Prostate gland (tissue), 2 donors: ENCODE measurements at regions not wholly inside any gene's neighbourhood (a gene's known extent, or its start where the extent isn't known, plus 50 kb on each side); places are given as distances from the start of the nearest gene placed in this dataset.

Experiments used
- DNase-seq: peaks from one replicate; pipeline ENCODE4 v3.0.0-alpha.2; 2019; ENCODE audit warnings: low spot score
- H3K27ac ChIP-seq, 2 donors: fragments of 200-600 bp; sonication (generic); 2 replicates each; pipeline ENCODE4 v1.5.1; 2017 to 2019
- H3K27me3 ChIP-seq: fragments of 200-600 bp; sonication (generic); replicated peaks from 2 replicates; pipeline ENCODE4 v1.5.1; 2019; ENCODE audit not compliant: insufficient read depth
- H3K36me3 ChIP-seq, 2 donors: fragments of 200-600 bp; sonication (generic); 1 replicate in 1 of 2; 2 replicates in 1 of 2; pipeline versions ENCODE4 v1.5.1 to v1.8.1; 2017 to 2019
- H3K4me1 ChIP-seq: fragments of 200-600 bp; sonication (generic); replicated peaks from 2 replicates; pipeline ENCODE4 v1.5.1; 2019
- H3K4me3 ChIP-seq, 2 donors: fragments of 200-600 bp; sonication (generic); 2 replicates each; pipeline ENCODE4 v1.5.1; 2017 to 2019
- H3K9me3 ChIP-seq: fragments of 200-600 bp; sonication (generic); 2 replicates; pipeline ENCODE4 v1.5.1; 2017
- CTCF ChIP-seq, 4 experiments: fragments of 200-600 bp in 2 of 4; fragments of 450-650 bp in 2 of 4; sonication (generic) in 2 of 4; IDR thresholded peaks; 1 replicate in 3 of 4; 2 replicates in 1 of 4; pipeline ENCODE4 v1.5.1; 2016 to 2019; ENCODE audit warnings: antibody characterized with exemption in 4 of 4, mild to moderate bottlenecking in 2 of 4, moderate library complexity in 2 of 4
- POLR2A ChIP-seq: fragments of 450-650 bp; IDR thresholded peaks from one replicate; pipeline ENCODE4 v1.6.1; 2016; ENCODE audit warnings: antibody characterized with exemption, mild to moderate bottlenecking
- POLR2AphosphoS5 ChIP-seq: sonication (generic); formaldehyde crosslinking; IDR thresholded peaks from one replicate; pipeline ENCODE4 v1.6.1; 2017; ENCODE audit warnings: antibody characterized with exemption
- WGBS: methylation state at CpG from one replicate; pipeline ENCODE4 v1.1.5; 2018; 5-methylcytosine and 5-hydroxymethylcytosine counted together
- intact Hi-C: fragments of 100-400 bp; cut with DNase I; formaldehyde crosslinking; loops from one replicate; pipeline ENCODE4 v1.14.2; 2022

- 7% methylated on average over 1 of the region's 1 CpG for WGBS
- H3K36me3 ChIP-seq: no peaks in the 10 kb centered on the region
- no peaks in the 10 kb centered on the region for H3K9me3 ChIP-seq
- no peak overlapping the region for H3K4me3 ChIP-seq
- intact Hi-C loops: no loop called here
- H3K27ac ChIP-seq: no peak overlapping the region
- H3K27me3 ChIP-seq: no peaks in the 10 kb centered on the region
- no peaks in the 10 kb centered on the region for H3K4me1 ChIP-seq
- no peak for TF ChIP-seq CTCF (IDR thresholded peaks at IDR 0.05)
- TF ChIP-seq POLR2AphosphoS5: no peak
- no peak for TF ChIP-seq POLR2A
- no peak for DNase-seq
These were observed 420.7 kb downstream of the KIF4B start for GRCh38 chr5:155434267-155434666.

- Histone ChIP-seq H3K4me1 (no peaks in the 10 kb centered on the region), H3K27me3 (no peaks in the 10 kb centered on the region), H3K9me3 (no peaks in the 10 kb centered on the region), H3K36me3 (no peaks in the 10 kb centered on the region), H3K27ac (no peak overlapping the region), H3K4me3 (no peak overlapping the region)
- intact Hi-C loops: no loop called here
- DNase-seq: no peak
- 44% methylated on average over 2 of the region's 2 CpGs for WGBS
- TF ChIP-seq CTCF (IDR thresholded peaks at IDR 0.05) (no peak), POLR2AphosphoS5 (no peak), POLR2A (no peak)
These were observed 421.1 kb downstream of the KIF4B start for GRCh38 chr5:155434681-155435080.

- Histone ChIP-seq H3K27ac (no peak overlapping the region), H3K9me3 (no peaks in the 10 kb centered on the region), H3K36me3 (no peaks in the 10 kb centered on the region), H3K27me3 (no peaks in the 10 kb centered on the region), H3K4me1 (no peaks in the 10 kb centered on the region), H3K4me3 (no peak overlapping the region)
- intact Hi-C loops: no loop called here
- TF ChIP-seq CTCF (IDR thresholded peaks at IDR 0.05) (no peak), POLR2A (no peak), POLR2AphosphoS5 (no peak)
- DNase-seq: no peak
These were observed 428.3 kb downstream of the KIF4B start for GRCh38 chr5:155441849-155442248.

GRCh38 chr5:155451106-155451505, 437.6 kb downstream of the KIF4B start:
- Histone ChIP-seq H3K9me3 (no peaks in the 10 kb centered on the region), H3K36me3 (no peaks in the 10 kb centered on the region), H3K4me1 (no peaks in the 10 kb centered on the region), H3K27ac (no peak overlapping the region), H3K4me3 (no peak overlapping the region), H3K27me3 (no peaks in the 10 kb centered on the region)
- intact Hi-C loops: no loop called here
- DNase-seq: no peak
- TF ChIP-seq CTCF (IDR thresholded peaks at IDR 0.05): no peak
- no peak for TF ChIP-seq POLR2AphosphoS5
- no peak for TF ChIP-seq POLR2A
- WGBS: 80% methylated on average over 2 of the region's 2 CpGs

- intact Hi-C loops: no loop called here
- TF ChIP-seq POLR2AphosphoS5: no peak
- TF ChIP-seq POLR2A: no peak
- TF ChIP-seq CTCF (IDR thresholded peaks at IDR 0.05): no peak
- Histone ChIP-seq H3K4me1 (no peaks in the 10 kb centered on the region), H3K4me3 (no peak overlapping the region), H3K36me3 (no peaks in the 10 kb centered on the region), H3K27me3 (no peaks in the 10 kb centered on the region), H3K27ac (no peak overlapping the region), H3K9me3 (no peaks in the 10 kb centered on the region)
- WGBS: 88% methylated on average over 4 of the region's 4 CpGs
- DNase-seq: no peak
These were observed 442.4 kb downstream of the KIF4B start for GRCh38 chr5:155455791-155456514.
